ENCODE measurements at regions not wholly inside any gene's neighbourhood (a gene's known extent, or its start where the extent isn't known, plus 50 kb on each side); places are given as distances from the start of the nearest gene placed in this dataset.
"Not testable (repeated sequence)": the region's sequence is repeated elsewhere in the genome, so short reads cannot be mapped to it uniquely, and the experiment has no call there.

DNA sequence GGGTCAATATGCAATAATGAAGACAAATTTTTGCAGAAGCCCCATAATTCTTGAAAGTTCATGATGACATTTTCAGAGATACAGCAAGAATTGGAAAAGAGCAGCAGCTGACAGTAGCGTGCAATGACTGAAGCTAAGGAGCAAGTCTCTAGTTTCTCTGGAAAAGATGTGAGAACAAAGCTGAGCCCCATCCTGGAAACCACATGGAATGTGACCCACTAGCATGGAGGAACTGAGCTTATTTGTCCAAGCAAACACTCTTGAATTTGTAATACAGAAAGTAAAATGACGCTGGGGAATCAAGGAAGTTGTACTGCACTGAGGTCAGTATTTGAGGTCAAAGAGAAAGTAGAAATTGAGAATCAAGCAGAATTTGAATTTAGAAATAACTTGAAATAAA lies 1447.2 kb downstream of the FSTL5 start:
- intact Hi-C loops (cut with DNase I): no loop called here
- H3K27me3 ChIP-seq: no peaks in the 10 kb centered on the region
- DNase-seq (ENCODE audit: low spot score in 2 of 2): no peak
- no peak overlapping the region for H3K4me3 ChIP-seq
- H3K36me3 ChIP-seq: no peaks in the 10 kb centered on the region
- no peak for TF ChIP-seq CTCF (IDR thresholded peaks at IDR 0.05)
- H3K9me3 ChIP-seq: no peaks in the 10 kb centered on the region
- no peaks in the 10 kb centered on the region for H3K4me1 ChIP-seq
- H3K27ac ChIP-seq: no peak overlapping the region

- Histone ChIP-seq H3K36me3 (no peaks in the 10 kb centered on the region), H3K27me3 (no peaks in the 10 kb centered on the region), H3K9me3 (no peaks in the 10 kb centered on the region), H3K4me3 (no peak overlapping the region), H3K27ac (no peak overlapping the region), H3K4me1 (no peaks in the 10 kb centered on the region)
- intact Hi-C loops (cut with DNase I): no loop called here
- TF ChIP-seq CTCF (IDR thresholded peaks at IDR 0.05): no peak
- DNase-seq (ENCODE audit: low spot score in 2 of 2): no peak
These were observed 1446.0 kb downstream of the FSTL5 start for GRCh38 chr4:160717848-160718247.

- Histone ChIP-seq H3K36me3 (no peaks in the 10 kb centered on the region), H3K4me1 (no peaks in the 10 kb centered on the region), H3K4me3 (no peak overlapping the region), H3K27me3 (no peaks in the 10 kb centered on the region), H3K27ac (no peak overlapping the region), H3K9me3 (no peaks in the 10 kb centered on the region)
- DNase-seq (ENCODE audit: low spot score in 2 of 2): no peak
- intact Hi-C loops (cut with DNase I): no loop called here
- no peak for TF ChIP-seq CTCF (IDR thresholded peaks at IDR 0.05)
These were observed 1439.7 kb downstream of the FSTL5 start for GRCh38 chr4:160724063-160724462.

DNA sequence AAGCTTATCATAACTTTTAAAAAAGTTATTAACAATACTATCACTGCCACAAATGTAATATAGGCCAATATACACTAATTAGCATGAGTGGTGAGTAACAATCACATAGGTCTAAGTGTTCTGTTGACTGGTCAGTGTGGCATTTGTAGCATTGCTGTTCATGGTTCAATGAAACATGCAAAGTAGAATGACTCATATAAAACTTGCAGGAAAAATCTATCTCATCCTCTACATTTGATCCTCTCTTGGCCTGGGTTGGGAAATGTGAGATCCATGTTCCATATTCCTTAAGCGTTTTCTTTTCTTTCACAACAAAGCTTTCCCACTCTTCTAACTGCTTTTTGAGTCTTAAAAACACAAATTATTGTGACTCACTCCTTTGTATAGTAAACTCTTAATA lies 1418.7 kb downstream of the FSTL5 start:
- H3K27ac ChIP-seq: no peak overlapping the region
- no peak overlapping the region for H3K4me3 ChIP-seq
- intact Hi-C loops (cut with DNase I): no loop called here
- H3K4me1 ChIP-seq: no peaks in the 10 kb centered on the region
- H3K36me3 ChIP-seq: no peaks in the 10 kb centered on the region
- no peak for DNase-seq (ENCODE audit: low spot score in 2 of 2)
- no peaks in the 10 kb centered on the region for H3K27me3 ChIP-seq
- no peaks in the 10 kb centered on the region for H3K9me3 ChIP-seq
- no peak for TF ChIP-seq CTCF (IDR thresholded peaks at IDR 0.05)

DNA sequence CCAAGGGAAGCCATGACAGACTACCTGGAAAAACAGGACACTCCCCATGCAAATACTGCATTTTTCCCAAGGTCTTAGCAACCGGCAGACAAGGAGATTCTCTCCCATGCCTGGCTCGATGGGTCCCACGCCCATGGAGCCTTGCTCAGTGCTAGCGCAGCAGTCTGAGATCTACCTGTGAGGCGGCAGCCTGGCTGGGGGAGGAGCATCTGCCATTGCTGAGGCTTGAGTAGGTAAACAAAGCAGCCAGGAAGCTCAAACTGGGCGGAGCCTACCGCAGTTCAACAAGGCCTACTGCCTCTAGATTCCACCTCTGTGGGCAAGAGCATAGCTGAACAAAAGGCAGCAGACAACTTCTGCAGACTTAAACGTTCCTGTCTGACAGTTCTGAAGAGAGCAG lies 1417.2 kb downstream of the FSTL5 start:
- H3K27ac ChIP-seq, H3K4me1 ChIP-seq: not testable (repeated sequence)

DNA sequence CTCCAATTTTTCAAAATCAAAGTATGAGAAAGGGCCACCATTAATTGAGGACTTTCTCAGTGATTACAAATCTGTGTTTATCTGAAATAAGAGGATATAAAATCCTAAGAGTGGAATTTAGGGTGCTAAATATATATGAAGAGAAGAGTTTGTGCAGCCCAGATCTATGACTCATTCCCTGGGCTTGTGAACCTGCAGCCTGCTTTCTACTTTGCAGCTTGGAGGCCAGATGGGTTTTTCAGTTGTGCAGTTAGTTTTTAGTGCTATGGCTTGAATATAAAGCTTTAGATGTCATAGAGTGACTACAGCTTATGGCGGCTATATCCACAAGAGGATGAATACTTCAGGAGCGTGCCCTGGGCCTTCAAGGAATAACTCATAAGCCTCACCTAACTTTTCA lies 1391.1 kb downstream of the FSTL5 start:
- no peaks in the 10 kb centered on the region for H3K36me3 ChIP-seq
- H3K27ac ChIP-seq: no peak overlapping the region
- H3K27me3 ChIP-seq: no peaks in the 10 kb centered on the region
- intact Hi-C loops (cut with DNase I): no loop called here
- no peak for TF ChIP-seq CTCF (IDR thresholded peaks at IDR 0.05)
- no peaks in the 10 kb centered on the region for H3K9me3 ChIP-seq
- H3K4me1 ChIP-seq: no peaks in the 10 kb centered on the region
- H3K4me3 ChIP-seq: no peak overlapping the region
- DNase-seq (ENCODE audit: low spot score in 2 of 2): no peak

More for the DNA sequence above, 1417.2 kb downstream of the FSTL5 start:
- H3K27me3 ChIP-seq; H3K36me3 ChIP-seq; intact Hi-C loops (cut with DNase I); DNase-seq (ENCODE audit: low spot score in 2 of 2); H3K4me3 ChIP-seq; H3K9me3 ChIP-seq: not testable (repeated sequence)

Data from ascending aorta (tissue), 2 donors.